OCI-LY3 (cell line): ENCODE measurements at regions not wholly inside any gene's neighbourhood (a gene's known extent, or its start where the extent isn't known, plus 50 kb on each side); places are given as distances from the start of the nearest gene placed in this dataset.

ENCODE experiments used
- H2AFZ ChIP-seq: fragments of 200-600, 300-600 bp; shearing (Covaris generic); 2 replicates; pipeline ENCODE4 v1.6.0; 2014; ENCODE audit warnings: antibody characterized with exemption, low read depth, low read length
- H3K27ac ChIP-seq: fragments of 200-600, 300-600 bp; sonication (generic); 2 replicates; pipeline ENCODE4 v1.5.1; 2014; ENCODE audit warnings: mild to moderate bottlenecking, low read length, moderate library complexity, mixed read lengths
- H3K27me3 ChIP-seq: fragments of 200-600, 300-600 bp; sonication (generic); 2 replicates; pipeline ENCODE4 v1.6.1; 2014; ENCODE audit warnings: low read depth, low read length, mixed read lengths
- H3K36me3 ChIP-seq: fragments of 200-600, 300-600 bp; sonication (generic); replicated peaks from 2 replicates; pipeline ENCODE3; 2014; ENCODE audit warnings: low read depth, low read length, mixed read lengths
- H3K4me1 ChIP-seq: fragments of 300-600, 200-600 bp; sonication (generic); 2 replicates; pipeline ENCODE4 v1.6.1; 2014; ENCODE audit warnings: low read length, mixed read lengths
- H3K4me2 ChIP-seq: fragments of 200-600, 300-600 bp; sonication (generic); 2 replicates; pipeline ENCODE4 v1.6.1; 2014; ENCODE audit warnings: low read length, mixed read lengths
- H3K4me3 ChIP-seq: fragments of 300-600, 200-600 bp; sonication (generic); 2 replicates; pipeline ENCODE4 v1.5.1; 2014; ENCODE audit warnings: antibody characterized with exemption, mild to moderate bottlenecking, low read length, moderate library complexity
- H3K79me2 ChIP-seq: fragments of 300-600, 200-600 bp; shearing (Covaris generic); 2 replicates; pipeline ENCODE4 v1.6.1; 2014; ENCODE audit warnings: mild to moderate bottlenecking, low read length, mixed read lengths
- H3K9ac ChIP-seq: fragments of 300-600, 200-600 bp; shearing (Covaris generic); 2 replicates; pipeline ENCODE4 v1.6.0; 2014; ENCODE audit warnings: mild to moderate bottlenecking, low read length, moderate library complexity
- H3K9me3 ChIP-seq: fragments of 200-600, 300-600 bp; shearing (Covaris generic); 2 replicates; pipeline ENCODE4 v1.6.1; 2014; ENCODE audit warnings: low read length, mixed read lengths; ENCODE audit not compliant: insufficient read depth
- H4K20me1 ChIP-seq: fragments of 200-600, 300-600 bp; sonication (generic); 2 replicates; pipeline ENCODE4 v1.6.1; 2016; ENCODE audit warnings: low read length, mixed read lengths; ENCODE audit not compliant: insufficient read depth
- EZH2phosphoT487 ChIP-seq: fragments of 200-600 bp; shearing (Covaris generic); IDR thresholded peaks from 2 replicates; pipeline ENCODE4 v1.6.1; 2018; ENCODE audit warnings: antibody characterized with exemption, mixed run types, low read depth
- TF ChIP-seq, protein P1 (sequence below): fragments of 200-600, 300-600 bp; sonication (generic); IDR thresholded peaks from 2 replicates; pipeline ENCODE4 v1.5.1; 2014; ENCODE audit warnings: antibody characterized with exemption, low read length, low read depth

- no peak overlapping the region for H3K27ac ChIP-seq
- H3K9me3 ChIP-seq = peaks cover 8% of the 10 kb centered on the region; the same call in 1 of the 2 replicates
- no peak overlapping the region for H3K4me2 ChIP-seq
- peaks cover 17% of the 10 kb centered on the region for H3K36me3 ChIP-seq
- no peak overlapping the region for H3K9ac ChIP-seq
- no peaks in the 10 kb centered on the region for H3K27me3 ChIP-seq
- H3K4me1 ChIP-seq = peaks cover 30% of the 10 kb centered on the region
- H2AFZ ChIP-seq = no peak overlapping the region
- no peak overlapping the region for H3K4me3 ChIP-seq
- no peaks in the 10 kb centered on the region for H3K79me2 ChIP-seq
- H4K20me1 ChIP-seq = no peaks in the 10 kb centered on the region
- no peak for TF ChIP-seq EZH2phosphoT487
- TF ChIP-seq, protein P1, sequence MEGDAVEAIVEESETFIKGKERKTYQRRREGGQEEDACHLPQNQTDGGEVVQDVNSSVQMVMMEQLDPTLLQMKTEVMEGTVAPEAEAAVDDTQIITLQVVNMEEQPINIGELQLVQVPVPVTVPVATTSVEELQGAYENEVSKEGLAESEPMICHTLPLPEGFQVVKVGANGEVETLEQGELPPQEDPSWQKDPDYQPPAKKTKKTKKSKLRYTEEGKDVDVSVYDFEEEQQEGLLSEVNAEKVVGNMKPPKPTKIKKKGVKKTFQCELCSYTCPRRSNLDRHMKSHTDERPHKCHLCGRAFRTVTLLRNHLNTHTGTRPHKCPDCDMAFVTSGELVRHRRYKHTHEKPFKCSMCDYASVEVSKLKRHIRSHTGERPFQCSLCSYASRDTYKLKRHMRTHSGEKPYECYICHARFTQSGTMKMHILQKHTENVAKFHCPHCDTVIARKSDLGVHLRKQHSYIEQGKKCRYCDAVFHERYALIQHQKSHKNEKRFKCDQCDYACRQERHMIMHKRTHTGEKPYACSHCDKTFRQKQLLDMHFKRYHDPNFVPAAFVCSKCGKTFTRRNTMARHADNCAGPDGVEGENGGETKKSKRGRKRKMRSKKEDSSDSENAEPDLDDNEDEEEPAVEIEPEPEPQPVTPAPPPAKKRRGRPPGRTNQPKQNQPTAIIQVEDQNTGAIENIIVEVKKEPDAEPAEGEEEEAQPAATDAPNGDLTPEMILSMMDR = no peak
Measured at GRCh38 chr15:35186346-35186745, 101.3 kb upstream of the NANOGP8 start.

- H3K9me3 ChIP-seq = no peaks in the 10 kb centered on the region
- peaks cover 36% of the 10 kb centered on the region for H3K4me1 ChIP-seq
- peak overlapping the region; percentile 79; the same call in 1 of the 2 replicates for H3K4me2 ChIP-seq
- H3K4me3 ChIP-seq = no peak overlapping the region
- no peaks in the 10 kb centered on the region for H3K79me2 ChIP-seq
- no peaks in the 10 kb centered on the region for H3K27me3 ChIP-seq
- H3K9ac ChIP-seq = no peak overlapping the region
- no peaks in the 10 kb centered on the region for H4K20me1 ChIP-seq
- H3K27ac ChIP-seq = peak overlapping the region; percentile 93; the same call in 1 of the 2 replicates
- H3K36me3 ChIP-seq = peaks cover 11% of the 10 kb centered on the region
- no peak overlapping the region for H2AFZ ChIP-seq
- TF ChIP-seq, protein P1 = no peak
- TF ChIP-seq EZH2phosphoT487 = no peak
Measured at GRCh38 chr15:35184646-35185045, 99.6 kb upstream of the NANOGP8 start.

DNA sequence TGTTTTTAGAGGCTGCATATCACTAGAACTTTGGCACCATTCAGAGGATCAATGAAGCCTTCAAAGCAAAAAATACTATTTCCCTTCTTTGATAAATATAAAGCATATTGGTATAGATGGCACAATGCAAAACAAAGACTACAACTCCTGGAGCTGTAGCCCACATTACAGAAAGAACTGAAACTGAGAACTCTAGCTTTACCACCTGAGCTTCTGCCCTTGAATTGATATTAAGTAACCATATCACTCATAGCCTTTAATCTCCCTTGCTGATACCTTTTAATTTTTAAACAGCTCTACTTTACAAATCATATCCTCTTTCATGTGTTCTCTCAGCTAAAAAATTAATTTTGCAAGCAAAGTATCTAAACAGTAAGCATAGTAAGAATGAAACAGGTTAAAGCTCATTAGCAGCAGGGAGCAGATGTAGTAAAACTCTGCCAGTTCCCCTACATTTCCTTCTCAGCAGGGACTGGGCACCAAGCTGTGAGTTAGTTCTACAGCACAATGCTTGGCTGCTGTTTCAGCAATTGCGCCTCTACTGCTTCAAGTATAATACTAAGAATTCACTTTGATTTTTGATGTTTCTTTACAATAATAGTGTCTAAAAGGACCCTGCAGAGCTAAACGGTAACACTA lies 97.9 kb upstream of the NANOGP8 start:
- no peaks in the 10 kb centered on the region for H4K20me1 ChIP-seq
- no peaks in the 10 kb centered on the region for H3K27me3 ChIP-seq
- no peaks in the 10 kb centered on the region for H3K9me3 ChIP-seq
- no peak overlapping the region for H2AFZ ChIP-seq
- H3K36me3 ChIP-seq = peaks cover 8% of the 10 kb centered on the region
- no peaks in the 10 kb centered on the region for H3K79me2 ChIP-seq
- peaks cover 36% of the 10 kb centered on the region for H3K4me1 ChIP-seq
- TF ChIP-seq EZH2phosphoT487 = no peak
- TF ChIP-seq, protein P1 = peak; percentile 32; the same call in 1 of the 2 replicates
- peak overlapping the region; percentile 93 for H3K27ac ChIP-seq
- H3K4me3 ChIP-seq = peak overlapping the region; percentile 63
- H3K4me2 ChIP-seq = peak overlapping the region; percentile 79
- H3K9ac ChIP-seq = peak overlapping the region; percentile 61

- H3K4me1 ChIP-seq = peaks cover 36% of the 10 kb centered on the region
- no peak overlapping the region for H2AFZ ChIP-seq
- TF ChIP-seq, protein P1 = no peak
- no peak for TF ChIP-seq EZH2phosphoT487
- peaks cover 8% of the 10 kb centered on the region for H3K36me3 ChIP-seq
- no peaks in the 10 kb centered on the region for H3K9me3 ChIP-seq
- H4K20me1 ChIP-seq = no peaks in the 10 kb centered on the region
- peak overlapping the region; percentile 93 for H3K27ac ChIP-seq
- H3K27me3 ChIP-seq = no peaks in the 10 kb centered on the region
- H3K4me3 ChIP-seq = peak overlapping the region; percentile 3; the same call in 1 of the 2 replicates
- no peaks in the 10 kb centered on the region for H3K79me2 ChIP-seq
- peak overlapping the region; percentile 50; the same call in 1 of the 2 replicates for H3K9ac ChIP-seq
- peak overlapping the region; percentile 43 for H3K4me2 ChIP-seq
Measured at GRCh38 chr15:35181538-35181937, 96.4 kb upstream of the NANOGP8 start.
